Transverse colon (tissue), 4 donors: ENCODE measurements at regions not wholly inside any gene's neighbourhood (a gene's known extent, or its start where the extent isn't known, plus 50 kb on each side); places are given as distances from the start of the nearest gene placed in this dataset.

Experiments used
- DNase-seq: peaks from one replicate; pipeline ENCODE4 v3.0.0-alpha.2; 2019
- H3K27ac ChIP-seq, 4 donors: fragments of 200-600 bp; sonication (generic); 2 replicates each; pipeline ENCODE4 v1.5.1; 2016 to 2018; ENCODE audit warnings: inconsistent platforms in 4 of 4
- H3K27me3 ChIP-seq: fragments of 200-600 bp; sonication (generic); 2 replicates; pipeline ENCODE4 v1.5.1; 2017; ENCODE audit warnings: inconsistent platforms
- H3K36me3 ChIP-seq, 4 donors: fragments of 200-600 bp; sonication (generic); 2 replicates each; pipeline ENCODE4 v1.5.1; 2017 to 2019; ENCODE audit warnings: inconsistent platforms in 4 of 4
- H3K4me1 ChIP-seq, 4 donors: fragments of 200-600 bp; sonication (generic); 2 replicates each; pipeline ENCODE4 v1.5.1; 2017 to 2020; ENCODE audit warnings: inconsistent platforms in 4 of 4
- H3K4me3 ChIP-seq, 4 donors: fragments of 200-600 bp; sonication (generic); 1 replicate in 1 of 4; 2 replicates in 3 of 4; pipeline versions ENCODE4 v1.5.1 to v1.6.1; 2017 to 2019; ENCODE audit warnings: inconsistent platforms in 4 of 4
- H3K9me3 ChIP-seq, 2 donors: fragments of 200-600 bp; sonication (generic); 2 replicates each; pipeline ENCODE4 v1.5.1; 2017 to 2019; ENCODE audit warnings: inconsistent platforms in 2 of 2
- EP300 ChIP-seq: sonication (generic); formaldehyde crosslinking; IDR thresholded peaks from one replicate; pipeline ENCODE4 v1.6.1; 2017; ENCODE audit warnings: antibody characterized with exemption, low read depth
- POLR2A ChIP-seq: fragments of 450-650 bp; IDR thresholded peaks from one replicate; pipeline ENCODE4 v1.6.1; 2016; ENCODE audit warnings: antibody characterized with exemption, mild to moderate bottlenecking, moderate library complexity
- POLR2AphosphoS5 ChIP-seq, 3 donors: sonication (generic); formaldehyde crosslinking; IDR thresholded peaks; one replicate each; pipeline ENCODE4 v1.6.1; 2016; ENCODE audit warnings: antibody characterized with exemption in 3 of 3
- WGBS, 2 donors: methylation state at CpG; one replicate each; pipeline ENCODE4 v1.1.5; 2018; ENCODE audit warnings: low coverage in 1 of 2; 5-methylcytosine and 5-hydroxymethylcytosine counted together
- in situ Hi-C, 4 donors: fragments of 200-750 bp; cut with MboI; loops; one replicate each; pipeline versions ENCODE4 v1.15.0 to v1.15.1; 2017; ENCODE audit warnings: low sequenced_read_pairs in 3 of 4, low pct_ligation_motif_present in 1 of 4, low pct_unique_long_range_greater_than_20kb in 1 of 4
- intact Hi-C: fragments of 100-400 bp; cut with DNase I; formaldehyde crosslinking; loops from one replicate; pipeline ENCODE4 v1.15.1; 2023; ENCODE audit warnings: low total_unique reads
- TF ChIP-seq, protein P1 (sequence below), 5 experiments: fragments of 200-600 bp in 3 of 5; fragments of 450-650 bp in 2 of 5; sonication (generic) in 3 of 5; IDR thresholded peaks; 1 replicate in 2 of 5; 2 replicates in 3 of 5; pipeline ENCODE4 v1.5.1; 2016 to 2017; ENCODE audit warnings: antibody characterized with exemption in 5 of 5, inconsistent platforms in 3 of 5, mild to moderate bottlenecking in 2 of 5, moderate library complexity in 1 of 5

DNA sequence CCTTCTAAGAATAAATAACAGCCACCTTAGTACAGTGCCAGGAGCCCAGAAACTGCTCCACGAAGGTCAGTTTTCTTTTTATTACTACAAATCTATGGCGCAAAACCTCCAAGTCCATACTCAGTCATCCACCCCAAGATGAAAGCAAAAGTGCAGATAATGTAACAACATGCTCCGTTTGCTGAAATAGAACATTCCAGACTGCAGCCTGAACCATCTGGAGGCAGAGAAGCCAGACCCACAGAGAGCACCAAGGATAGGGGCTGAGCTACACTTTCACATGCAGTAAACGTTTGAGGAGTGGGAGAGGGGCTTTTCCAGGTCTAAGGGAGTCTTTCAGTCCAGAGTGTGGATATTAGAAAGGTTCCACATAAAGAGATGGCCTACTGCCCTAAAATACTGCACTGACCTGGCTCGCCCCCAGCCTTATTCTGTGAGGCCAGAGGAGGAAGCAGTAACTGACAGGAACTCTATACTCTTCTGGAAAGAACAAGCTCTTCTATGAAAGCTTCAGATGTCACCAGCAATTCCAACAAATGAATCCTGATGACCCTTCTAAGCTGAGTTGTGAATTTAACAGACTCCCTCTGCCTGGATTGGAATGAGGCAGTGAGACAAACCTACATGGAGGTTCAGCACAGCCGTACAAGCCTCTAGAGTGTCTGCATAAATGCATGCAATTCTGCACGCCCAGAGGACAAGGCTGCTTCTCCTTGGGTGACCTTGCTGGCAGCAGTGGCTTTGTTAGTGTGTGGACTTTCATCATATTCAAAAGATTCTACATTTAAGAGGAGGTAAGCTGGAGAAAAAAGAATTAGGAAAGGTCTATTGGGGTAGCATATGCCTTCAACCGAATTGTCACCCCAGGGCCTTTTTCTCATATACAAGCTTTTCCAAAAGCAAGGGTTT, 153.9 kb upstream of the EGLN3 start:
- in situ Hi-C loops: loop anchor here in 2 of 4 donors (10.0 kb wide), 1 partner anchor 260 kb away; no protein-coding TSS in a partner anchor
- WGBS, 2 donors: 52 to 74% methylated on average over 4 to 8 of the region's 8 CpGs
- Histone ChIP-seq H3K4me1 (peaks cover 0 to 2% (median 0%) of the 10 kb centered on the region in 4 donors), H3K36me3 (no peaks in the 10 kb centered on the region), H3K4me3 (no peak overlapping the region), H3K9me3 (no peaks in the 10 kb centered on the region), H3K27me3 (no peaks in the 10 kb centered on the region), H3K27ac (no peak overlapping the region)
- intact Hi-C loops: no loop called here
- TF ChIP-seq EP300 (no peak), POLR2A (no peak), POLR2AphosphoS5 (IDR thresholded peaks at IDR 0.05) (no peak)
- TF ChIP-seq, protein P1, sequence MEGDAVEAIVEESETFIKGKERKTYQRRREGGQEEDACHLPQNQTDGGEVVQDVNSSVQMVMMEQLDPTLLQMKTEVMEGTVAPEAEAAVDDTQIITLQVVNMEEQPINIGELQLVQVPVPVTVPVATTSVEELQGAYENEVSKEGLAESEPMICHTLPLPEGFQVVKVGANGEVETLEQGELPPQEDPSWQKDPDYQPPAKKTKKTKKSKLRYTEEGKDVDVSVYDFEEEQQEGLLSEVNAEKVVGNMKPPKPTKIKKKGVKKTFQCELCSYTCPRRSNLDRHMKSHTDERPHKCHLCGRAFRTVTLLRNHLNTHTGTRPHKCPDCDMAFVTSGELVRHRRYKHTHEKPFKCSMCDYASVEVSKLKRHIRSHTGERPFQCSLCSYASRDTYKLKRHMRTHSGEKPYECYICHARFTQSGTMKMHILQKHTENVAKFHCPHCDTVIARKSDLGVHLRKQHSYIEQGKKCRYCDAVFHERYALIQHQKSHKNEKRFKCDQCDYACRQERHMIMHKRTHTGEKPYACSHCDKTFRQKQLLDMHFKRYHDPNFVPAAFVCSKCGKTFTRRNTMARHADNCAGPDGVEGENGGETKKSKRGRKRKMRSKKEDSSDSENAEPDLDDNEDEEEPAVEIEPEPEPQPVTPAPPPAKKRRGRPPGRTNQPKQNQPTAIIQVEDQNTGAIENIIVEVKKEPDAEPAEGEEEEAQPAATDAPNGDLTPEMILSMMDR (IDR thresholded peaks at IDR 0.05): no peak
- DNase-seq: no peak

DNA sequence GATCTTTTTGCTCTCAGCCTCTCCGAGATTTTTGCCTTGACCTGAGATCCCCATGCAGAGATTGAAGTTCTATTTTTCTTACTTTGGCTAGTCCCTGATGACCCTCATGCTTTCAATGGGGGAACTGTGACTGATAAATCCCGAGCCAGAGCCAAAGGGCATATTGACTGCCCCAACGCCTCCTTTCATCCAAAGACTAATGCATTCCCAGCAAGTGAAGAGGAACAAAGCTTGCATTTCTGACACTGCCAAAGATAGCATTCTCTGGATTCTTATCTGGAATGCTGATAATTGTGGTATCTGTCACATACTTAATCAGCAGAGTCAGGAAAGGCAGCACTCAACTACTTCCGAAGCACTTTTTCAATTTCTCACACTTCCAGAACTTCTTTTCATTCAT, 152.3 kb upstream of the EGLN3 start:
- H3K4me1 ChIP-seq: peaks cover 0 to 18% (median 7%) of the 10 kb centered on the region in 4 donors
- 80 to 100% methylated on average over 1 to 4 of the region's 4 CpGs for WGBS, 2 donors
- H3K27me3 ChIP-seq: no peaks in the 10 kb centered on the region
- no peak overlapping the region for H3K27ac ChIP-seq
- intact Hi-C loops (no loop called here), in situ Hi-C loops (loop anchor here in 2 of 4 donors (10.0 kb wide), 1 partner anchor 258 kb away; no protein-coding TSS in a partner anchor)
- H3K4me3 ChIP-seq: no peak overlapping the region
- TF ChIP-seq, protein P1 (IDR thresholded peaks at IDR 0.05): no peak
- TF ChIP-seq POLR2AphosphoS5 (IDR thresholded peaks at IDR 0.05) (no peak), POLR2A (no peak), EP300 (no peak)
- no peaks in the 10 kb centered on the region for H3K9me3 ChIP-seq
- no peaks in the 10 kb centered on the region for H3K36me3 ChIP-seq
- DNase-seq: no peak

DNA sequence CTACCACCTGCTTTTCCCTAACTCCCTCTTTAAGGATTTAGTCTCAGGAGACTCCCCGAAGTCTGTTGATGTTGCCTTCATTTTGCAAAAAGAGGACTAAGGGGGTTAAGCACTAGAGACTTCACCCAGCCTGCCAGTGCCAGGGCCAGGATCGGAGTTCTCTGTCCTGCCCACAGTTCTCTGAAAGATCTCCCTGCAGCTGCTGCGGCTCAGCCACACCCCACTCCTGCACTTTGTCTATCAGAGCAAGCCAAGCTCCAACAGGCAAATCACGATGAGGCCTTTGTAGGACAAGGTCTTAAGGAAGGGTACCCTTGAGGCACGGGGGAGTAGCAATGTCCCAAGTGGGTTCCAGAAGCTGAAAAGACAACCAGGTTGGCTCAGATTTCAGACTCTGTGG, 148.8 kb upstream of the EGLN3 start:
- Histone ChIP-seq H3K4me1 (peaks cover 0 to 19% (median 8%) of the 10 kb centered on the region in 4 donors), H3K27ac (no peak overlapping the region), H3K9me3 (no peaks in the 10 kb centered on the region), H3K27me3 (no peaks in the 10 kb centered on the region), H3K36me3 (no peaks in the 10 kb centered on the region), H3K4me3 (no peak overlapping the region)
- 52% methylated on average over 5 of the region's 5 CpGs; no CpG with 5 or more reads in 1 of the 2 donors for WGBS, 2 donors
- intact Hi-C loops (loop anchor here (10.0 kb wide), 1 partner anchor 255 kb away; no protein-coding TSS in a partner anchor), in situ Hi-C loops (loop anchor here (10.0 to 25.0 kb wide), 2 partner anchors 255 to 262 kb away; no protein-coding TSS in a partner anchor)
- DNase-seq: peak; percentile 42
- TF ChIP-seq, protein P1 (IDR thresholded peaks at IDR 0.05): no peak
- TF ChIP-seq EP300 (no peak), POLR2AphosphoS5 (IDR thresholded peaks at IDR 0.05) (no peak), POLR2A (no peak)

DNA sequence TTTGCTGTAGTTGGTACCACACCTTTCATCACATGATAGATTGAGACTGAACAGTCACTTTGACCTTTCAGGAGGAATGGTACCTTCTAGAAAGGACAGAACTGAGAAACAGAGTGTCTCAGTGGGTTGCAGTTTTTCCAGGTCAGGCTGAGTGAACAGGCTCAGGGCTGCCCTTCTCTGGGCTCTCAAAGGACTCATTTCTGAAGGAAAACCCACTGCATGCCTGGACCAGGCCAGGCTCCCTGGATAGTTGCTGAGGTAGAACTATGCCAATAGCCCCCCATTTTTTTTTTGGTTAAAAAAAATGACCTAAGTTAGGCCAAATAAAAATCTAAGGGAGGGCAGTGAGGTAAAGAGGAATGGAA, 148.1 kb upstream of the EGLN3 start:
- Histone ChIP-seq H3K27me3 (no peaks in the 10 kb centered on the region), H3K36me3 (no peaks in the 10 kb centered on the region), H3K9me3 (no peaks in the 10 kb centered on the region), H3K4me3 (no peak overlapping the region), H3K4me1 (peaks cover 0 to 19% (median 8%) of the 10 kb centered on the region in 4 donors), H3K27ac (no peak overlapping the region)
- DNase-seq: no peak
- in situ Hi-C loops: loop anchor here in 2 of 4 donors (10.0 to 25.0 kb wide), 2 partner anchors 254 to 262 kb away; no protein-coding TSS in a partner anchor
- intact Hi-C loops: loop anchor here (10.0 kb wide), 1 partner anchor 254 kb away; no protein-coding TSS in a partner anchor
- TF ChIP-seq EP300: no peak
- TF ChIP-seq, protein P1 (IDR thresholded peaks at IDR 0.05): peak in 2 of 5 experiments; percentile 4 to 10
- no peak for TF ChIP-seq POLR2AphosphoS5 (IDR thresholded peaks at IDR 0.05)
